ENCODE measurements at regions not wholly inside any gene's neighbourhood (a gene's known extent, or its start where the extent isn't known, plus 50 kb on each side); places are given as distances from the start of the nearest gene placed in this dataset.

GRCh38 chr9:81874250-81874649 lies 54.0 kb upstream of the SPATA31D4 start:
- DNase-seq = no peak
- in situ Hi-C loops (cut with HindIII; ENCODE audit: low pct_ligation_motif_present, low pct_unique_long_range_greater_than_20kb, low sequenced_read_pairs) = no loop called here

GRCh38 chr9:81874931-81875330 lies 53.3 kb upstream of the SPATA31D4 start:
- DNase-seq = no peak
- in situ Hi-C loops (cut with HindIII; ENCODE audit: low pct_ligation_motif_present, low pct_unique_long_range_greater_than_20kb, low sequenced_read_pairs) = no loop called here

GRCh38 chr9:81877047-81877446 lies 51.2 kb upstream of the SPATA31D4 start:
- DNase-seq = no peak
- in situ Hi-C loops (cut with HindIII; ENCODE audit: low pct_ligation_motif_present, low pct_unique_long_range_greater_than_20kb, low sequenced_read_pairs) = no loop called here
